Lower leg skin (tissue), 3 donors: ENCODE measurements at regions not wholly inside any gene's neighbourhood (a gene's known extent, or its start where the extent isn't known, plus 50 kb on each side); places are given as distances from the start of the nearest gene placed in this dataset.

ENCODE experiments used
- POLR2A ChIP-seq, 2 donors: fragments of 450-650 bp; IDR thresholded peaks; one replicate each; pipeline ENCODE4 v1.6.1; 2016 to 2017; ENCODE audit warnings: antibody characterized with exemption in 2 of 2, mild to moderate bottlenecking in 1 of 2, moderate library complexity in 1 of 2
- TF ChIP-seq, protein P1 (sequence below), 3 donors: fragments of 450-650 bp; IDR thresholded peaks; one replicate each; pipeline ENCODE4 v1.5.1; 2016; ENCODE audit warnings: antibody characterized with exemption in 3 of 3, mild to moderate bottlenecking in 3 of 3, moderate library complexity in 2 of 3

DNA sequence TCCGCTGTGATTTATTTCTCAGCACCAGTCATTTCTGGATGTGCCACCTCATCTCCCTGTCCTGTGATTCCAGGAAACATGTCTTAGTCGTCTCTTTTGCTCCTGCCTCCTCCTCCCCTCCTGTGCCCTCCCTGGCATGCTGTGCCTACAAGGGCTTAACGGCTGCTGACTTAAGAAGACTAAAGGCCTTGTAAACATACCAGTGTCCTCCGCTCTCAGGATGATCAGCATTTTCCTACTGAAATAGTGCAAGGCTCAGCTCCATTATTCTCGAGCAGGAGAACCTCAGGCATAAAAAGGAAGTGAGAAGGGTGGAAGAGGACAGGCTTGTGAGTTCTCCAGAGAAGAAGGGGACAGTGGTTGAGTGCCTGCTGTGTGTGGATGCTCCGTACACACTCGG is 61.6 kb upstream of the RUNX3 start:
- no peak for TF ChIP-seq POLR2A (IDR thresholded peaks at IDR 0.05)
- TF ChIP-seq, protein P1, sequence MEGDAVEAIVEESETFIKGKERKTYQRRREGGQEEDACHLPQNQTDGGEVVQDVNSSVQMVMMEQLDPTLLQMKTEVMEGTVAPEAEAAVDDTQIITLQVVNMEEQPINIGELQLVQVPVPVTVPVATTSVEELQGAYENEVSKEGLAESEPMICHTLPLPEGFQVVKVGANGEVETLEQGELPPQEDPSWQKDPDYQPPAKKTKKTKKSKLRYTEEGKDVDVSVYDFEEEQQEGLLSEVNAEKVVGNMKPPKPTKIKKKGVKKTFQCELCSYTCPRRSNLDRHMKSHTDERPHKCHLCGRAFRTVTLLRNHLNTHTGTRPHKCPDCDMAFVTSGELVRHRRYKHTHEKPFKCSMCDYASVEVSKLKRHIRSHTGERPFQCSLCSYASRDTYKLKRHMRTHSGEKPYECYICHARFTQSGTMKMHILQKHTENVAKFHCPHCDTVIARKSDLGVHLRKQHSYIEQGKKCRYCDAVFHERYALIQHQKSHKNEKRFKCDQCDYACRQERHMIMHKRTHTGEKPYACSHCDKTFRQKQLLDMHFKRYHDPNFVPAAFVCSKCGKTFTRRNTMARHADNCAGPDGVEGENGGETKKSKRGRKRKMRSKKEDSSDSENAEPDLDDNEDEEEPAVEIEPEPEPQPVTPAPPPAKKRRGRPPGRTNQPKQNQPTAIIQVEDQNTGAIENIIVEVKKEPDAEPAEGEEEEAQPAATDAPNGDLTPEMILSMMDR (IDR thresholded peaks at IDR 0.05) = no peak
